Stimulated activated CD4-positive, alpha-beta T cell treated with anti-CD3 and anti-CD28 coated beads, TNF-alpha, amount 100 ng/mL, for 48 hours (primary cell): ENCODE measurements at regions not wholly inside any gene's neighbourhood (a gene's known extent, or its start where the extent isn't known, plus 50 kb on each side); places are given as distances from the start of the nearest gene placed in this dataset.
"Not testable (repeated sequence)": the region's sequence is repeated elsewhere in the genome, so short reads cannot be mapped to it uniquely, and the experiment has no call there.

Experiments
- DNase-seq, 3 donors: peaks; one replicate each; pipeline ENCODE4 v3.0.0-alpha.2; 2020; ENCODE audit warnings: low read depth in 3 of 3

GRCh38 chr16:52104993-52105392 lies 441.9 kb downstream of the TOX3 start:
- DNase-seq, result not testable (repeated sequence)

DNA sequence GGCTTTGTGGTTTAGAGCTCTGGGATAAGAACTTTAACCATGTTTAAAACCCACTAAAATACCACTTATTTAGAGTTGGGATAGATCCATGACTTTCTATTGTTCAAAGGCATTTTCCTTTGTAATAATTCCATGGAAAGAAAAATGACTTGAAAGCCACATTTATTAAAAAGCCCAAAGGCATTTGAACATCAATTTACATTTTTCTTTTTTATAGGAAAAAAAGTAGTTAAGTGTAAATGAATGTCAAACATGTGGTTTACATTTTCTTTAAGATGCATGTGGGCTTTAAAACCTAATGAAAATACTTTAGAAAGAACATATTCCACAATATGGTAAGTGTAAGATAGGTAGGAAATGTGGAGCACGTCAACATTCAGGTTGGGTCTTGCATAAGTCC lies 443.2 kb downstream of the TOX3 start:
- no peak for DNase-seq

DNA sequence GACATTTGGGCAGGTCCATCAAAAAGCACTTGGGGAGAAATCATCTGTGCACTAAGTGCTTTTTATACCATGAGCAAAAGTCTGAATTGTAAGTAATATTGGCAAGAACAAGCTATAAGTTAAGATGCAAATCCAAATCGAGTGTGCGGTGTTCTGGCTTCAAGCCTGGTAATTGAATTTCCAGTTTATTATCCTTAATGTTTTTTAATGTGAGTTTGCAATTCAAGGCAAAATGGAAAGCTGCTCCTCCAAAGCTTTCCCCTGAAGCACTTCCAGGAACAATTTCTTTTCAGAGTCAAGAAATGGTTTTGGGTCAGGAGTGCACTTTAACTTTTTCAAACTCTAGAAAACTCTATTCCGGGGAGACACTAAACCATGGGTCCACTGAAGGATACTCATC lies 445.7 kb downstream of the TOX3 start:
- no peak for DNase-seq

DNA sequence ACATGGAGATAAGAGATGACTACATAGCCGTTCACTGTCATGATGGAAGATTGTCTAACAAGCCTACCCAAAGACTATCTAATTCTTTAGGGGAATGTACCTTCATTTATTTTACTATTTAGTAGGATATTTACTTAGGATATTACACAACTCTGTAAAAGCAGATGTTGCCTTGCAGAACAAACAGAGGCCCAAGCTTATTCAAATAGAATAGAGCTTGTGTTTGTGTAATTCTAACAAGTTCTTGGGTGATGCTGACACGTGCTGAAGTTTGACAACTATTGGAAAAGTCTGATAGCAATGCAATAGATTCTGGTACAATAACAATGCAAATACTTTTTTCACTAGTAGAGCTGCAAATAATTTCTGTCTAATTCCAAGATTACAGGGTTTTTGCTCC lies 447.6 kb downstream of the TOX3 start:
- no peak for DNase-seq

- DNase-seq, result no peak
These were observed 451.5 kb downstream of the TOX3 start for GRCh38 chr16:52095471-52095870.

DNA sequence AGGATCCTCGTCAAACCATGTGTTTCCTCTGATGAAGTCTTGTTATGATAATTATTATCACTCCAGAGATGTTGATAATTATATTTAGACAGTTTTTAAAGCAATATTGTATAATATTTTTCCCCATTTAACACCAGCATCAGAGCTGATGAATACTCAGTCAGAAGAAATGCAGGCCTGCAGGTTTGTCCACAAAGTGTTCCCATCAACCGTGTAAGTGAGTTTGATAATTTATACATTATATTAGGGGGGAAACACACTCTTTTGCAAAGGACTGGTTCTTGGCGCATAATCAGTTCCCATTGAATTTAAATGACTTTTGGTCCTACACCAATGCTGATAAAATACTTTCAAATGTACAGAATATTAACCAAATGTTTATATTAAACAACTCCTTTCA lies 454.8 kb downstream of the TOX3 start:
- DNase-seq, result no peak

- DNase-seq, result no peak
These were observed 456.9 kb downstream of the TOX3 start for GRCh38 chr16:52090080-52090479.

GRCh38 chr16:52089476-52089875 lies 457.5 kb downstream of the TOX3 start:
- DNase-seq, result no peak

GRCh38 chr16:52086901-52087300 lies 460.0 kb downstream of the TOX3 start:
- DNase-seq, result no peak

DNA sequence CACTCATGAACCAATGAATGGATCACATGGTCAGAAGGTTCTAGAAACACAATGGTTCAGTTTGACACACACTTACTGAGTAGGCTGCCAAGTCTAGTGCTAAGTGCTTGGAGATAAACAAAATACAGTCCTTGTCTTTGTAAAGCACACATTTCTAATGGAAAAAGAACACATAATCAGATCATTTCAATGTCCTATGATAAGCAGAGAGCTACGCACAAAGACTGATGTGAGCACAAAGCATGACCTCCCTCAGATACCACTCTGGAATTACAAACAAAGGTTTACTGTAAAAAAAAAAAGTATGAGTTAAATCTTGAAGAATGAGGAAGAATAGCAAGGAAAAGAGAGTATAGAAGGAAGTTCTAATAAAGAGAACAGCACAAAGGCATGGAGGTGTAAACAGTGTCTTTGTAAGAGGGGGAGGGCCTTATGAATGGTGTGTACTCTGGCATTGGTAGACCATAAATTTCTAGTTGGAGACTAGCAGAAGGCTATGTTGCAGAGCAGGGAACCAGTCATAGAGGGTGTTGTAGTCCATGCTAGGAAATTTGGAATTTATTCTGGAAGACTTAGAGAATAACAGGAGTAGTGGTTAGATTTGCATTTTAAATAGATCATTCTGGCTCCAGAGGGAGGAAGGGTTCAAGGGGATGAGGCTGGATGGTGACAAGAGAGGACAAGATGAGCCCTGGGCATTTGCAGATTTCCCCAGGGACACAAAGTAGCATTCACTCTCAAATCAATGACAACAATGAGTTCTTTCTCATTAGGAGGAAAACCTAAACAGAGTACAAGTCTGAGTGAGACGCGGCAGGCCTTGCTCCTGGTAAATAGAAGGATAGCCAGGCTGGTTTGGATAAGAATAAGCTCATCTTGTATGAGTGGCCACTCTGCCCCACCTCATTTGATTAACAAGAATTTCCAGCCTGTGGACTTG lies 468.0 kb downstream of the TOX3 start:
- DNase-seq, result no peak

GRCh38 chr16:52077607-52078006 lies 469.3 kb downstream of the TOX3 start:
- no peak for DNase-seq

GRCh38 chr16:52076801-52077201 lies 470.1 kb downstream of the TOX3 start:
- DNase-seq, result no peak

- no peak for DNase-seq
These were observed 470.6 kb downstream of the TOX3 start for GRCh38 chr16:52076332-52076731.

DNA sequence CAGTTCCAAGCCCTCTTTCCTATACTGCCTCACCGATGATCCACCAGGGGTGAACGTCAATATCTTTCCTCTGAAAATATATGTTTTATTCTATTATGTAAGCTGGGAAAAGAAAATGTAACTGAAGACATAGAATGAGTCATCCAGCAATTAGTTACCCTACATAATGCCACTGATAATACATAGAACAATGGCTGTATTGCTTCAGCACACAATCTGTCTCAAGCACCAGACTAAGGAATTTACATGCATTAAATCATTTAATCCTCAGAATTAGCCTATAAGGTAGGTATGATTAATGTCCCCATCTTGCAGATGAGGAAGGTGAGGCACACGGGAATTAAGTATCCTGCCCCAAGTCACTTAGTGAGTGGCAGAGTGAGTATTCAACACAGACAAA lies 472.8 kb downstream of the TOX3 start:
- DNase-seq, result no peak

- no peak for DNase-seq
These were observed 473.9 kb downstream of the TOX3 start for GRCh38 chr16:52073024-52073423.

DNA sequence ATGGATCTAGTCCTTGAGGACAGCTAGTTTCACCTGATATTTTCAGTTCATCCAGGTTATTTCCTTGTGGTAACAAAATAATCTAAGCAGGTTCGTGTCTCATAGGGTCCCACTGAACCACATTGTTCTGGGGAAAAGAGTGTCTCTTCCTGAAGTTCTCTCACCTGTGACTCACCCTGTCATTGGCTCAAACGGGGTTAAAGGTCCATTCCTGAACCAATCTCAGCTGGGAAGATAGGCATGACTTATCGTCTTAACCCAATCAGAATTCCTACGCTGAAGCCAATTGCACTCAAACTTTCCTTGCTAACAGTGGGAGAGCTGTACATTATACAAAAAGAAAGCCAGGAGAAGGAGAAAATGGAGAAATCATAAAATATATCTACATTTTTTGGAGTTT lies 475.8 kb downstream of the TOX3 start:
- no peak for DNase-seq

GRCh38 chr16:52070341-52071057 lies 476.4 kb downstream of the TOX3 start:
- DNase-seq, result no peak

- no peak for DNase-seq
These were observed 477.1 kb downstream of the TOX3 start for GRCh38 chr16:52069866-52070265.

DNA sequence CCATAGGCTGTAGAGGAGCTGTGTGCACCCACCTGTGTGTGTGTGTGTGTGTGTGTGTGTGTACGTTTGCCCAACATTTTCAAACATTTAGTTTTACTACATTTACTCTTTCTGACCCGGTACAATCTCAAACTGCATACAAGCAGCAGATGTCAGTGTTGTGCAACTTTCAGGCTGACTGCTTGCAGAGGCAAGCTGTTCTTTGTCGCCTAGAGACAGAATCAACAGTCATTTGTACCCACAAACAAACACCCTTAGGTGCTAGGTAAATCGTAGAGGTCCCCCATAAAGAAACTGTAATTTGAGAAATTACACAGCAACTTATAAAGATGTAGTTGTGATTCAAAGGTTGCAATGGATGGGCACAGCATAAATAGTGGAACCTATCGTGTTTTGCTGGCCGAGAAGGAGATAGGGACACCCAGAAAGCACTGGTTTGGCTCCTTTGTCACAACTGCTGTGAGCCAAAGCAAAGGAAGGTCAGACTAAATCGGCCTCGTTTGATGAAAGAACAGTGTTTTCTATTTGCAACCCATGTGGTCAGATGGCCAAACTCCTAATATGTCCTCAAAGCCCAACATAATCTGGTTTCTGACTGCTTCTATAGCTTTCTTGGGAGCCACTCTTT lies 478.4 kb downstream of the TOX3 start:
- no peak for DNase-seq

DNA sequence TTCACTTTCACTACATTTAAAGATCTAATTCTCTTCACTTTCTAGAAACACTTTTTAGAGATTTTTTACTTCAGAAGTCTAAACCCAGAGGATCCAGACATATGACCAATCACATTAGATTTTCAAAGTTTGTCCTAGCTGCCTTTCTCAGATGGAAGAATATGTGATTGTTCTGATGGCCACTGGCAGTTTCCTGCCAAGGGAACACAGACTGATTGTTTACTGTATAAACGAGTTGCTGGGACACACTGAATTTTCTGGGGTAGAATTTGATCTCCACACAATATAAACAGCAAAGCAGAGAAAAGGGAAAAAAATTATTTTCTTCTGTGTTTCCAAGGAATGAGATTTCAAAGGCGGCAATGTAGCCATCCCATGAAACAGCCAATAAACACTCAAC lies 480.0 kb downstream of the TOX3 start:
- no peak for DNase-seq

- DNase-seq, result no peak
These were observed 490.7 kb downstream of the TOX3 start for GRCh38 chr16:52056259-52056658.

DNA sequence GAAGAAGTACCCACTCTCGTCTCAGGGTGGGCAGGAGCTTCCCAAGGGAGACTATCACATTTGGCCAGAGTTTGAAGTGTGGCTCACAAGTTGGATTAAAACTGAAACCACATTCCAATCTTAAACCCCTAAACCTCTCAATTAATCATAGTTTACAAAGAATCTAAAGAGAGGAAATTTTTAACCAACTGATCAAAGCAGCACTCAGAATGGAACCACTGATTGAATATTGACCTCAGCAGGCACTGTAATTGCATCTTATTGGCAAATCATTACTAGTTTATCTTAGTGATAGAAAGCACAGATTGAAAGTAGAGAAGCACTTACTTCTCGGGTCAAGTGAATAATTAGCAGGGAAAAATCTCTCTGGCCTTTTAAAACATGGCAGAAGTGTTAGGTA lies 491.6 kb downstream of the TOX3 start:
- no peak for DNase-seq

- DNase-seq, result no peak
These were observed 492.6 kb downstream of the TOX3 start for GRCh38 chr16:52054326-52054725.
